ENCODE measurements at regions not wholly inside any gene's neighbourhood (a gene's known extent, or its start where the extent isn't known, plus 50 kb on each side); places are given as distances from the start of the nearest gene placed in this dataset.
"Not testable (repeated sequence)": the region's sequence is repeated elsewhere in the genome, so short reads cannot be mapped to it uniquely, and the experiment has no call there.

GRCh38 chr20:16801919-16802651 is 53.9 kb downstream of the OTOR start:
- DNase-seq: peak; percentile 36

GRCh38 chr20:16802652-16802935 is 54.4 kb downstream of the OTOR start:
- DNase-seq: no peak

GRCh38 chr20:16803965-16804792 is 56.0 kb downstream of the OTOR start:
- DNase-seq: peak; percentile 48

GRCh38 chr20:16804793-16805187 is 56.6 kb downstream of the OTOR start:
- no peak for DNase-seq

GRCh38 chr20:16806061-16806460 is 57.9 kb downstream of the OTOR start:
- no peak for DNase-seq

- DNase-seq: no peak
These were observed 58.7 kb downstream of the OTOR start for GRCh38 chr20:16806886-16807285.

- DNase-seq: no peak
These were observed 60.6 kb downstream of the OTOR start for GRCh38 chr20:16808796-16809195.

GRCh38 chr20:16810216-16810615 is 62.1 kb downstream of the OTOR start:
- DNase-seq: no peak

- no peak for DNase-seq
These were observed 68.0 kb downstream of the OTOR start for GRCh38 chr20:16816192-16816591.

- DNase-seq: no peak
These were observed 71.3 kb downstream of the OTOR start for GRCh38 chr20:16819483-16819882.

GRCh38 chr20:16821211-16822089 is 73.3 kb downstream of the OTOR start:
- DNase-seq: peak; percentile 5

- no peak for DNase-seq
These were observed 76.5 kb downstream of the OTOR start for GRCh38 chr20:16824664-16825063.

GRCh38 chr20:16828666-16829305 is 80.6 kb downstream of the OTOR start:
- no peak for DNase-seq

GRCh38 chr20:16835690-16836089 is 87.5 kb downstream of the OTOR start:
- not testable (repeated sequence) for DNase-seq

- no peak for DNase-seq
These were observed 94.4 kb downstream of the OTOR start for GRCh38 chr20:16842486-16843120.

- DNase-seq: no peak
These were observed 96.2 kb downstream of the OTOR start for GRCh38 chr20:16844406-16844805.

GRCh38 chr20:16846006-16846405 is 97.8 kb downstream of the OTOR start:
- DNase-seq: no peak

- no peak for DNase-seq
These were observed 99.9 kb downstream of the OTOR start for GRCh38 chr20:16848061-16848460.

GRCh38 chr20:16848526-16848925 is 100.4 kb downstream of the OTOR start:
- no peak for DNase-seq

GRCh38 chr20:16860914-16861313 is 112.8 kb downstream of the OTOR start:
- no peak for DNase-seq

GRCh38 chr20:16861708-16862107 is 113.5 kb downstream of the OTOR start:
- DNase-seq: no peak

GRCh38 chr20:16863303-16863702 is 115.1 kb downstream of the OTOR start:
- DNase-seq: no peak

- no peak for DNase-seq
These were observed 115.9 kb downstream of the OTOR start for GRCh38 chr20:16864069-16864468.

All from NCI-H510A (cell line).